H1 (cell line): ENCODE measurements at regions not wholly inside any gene's neighbourhood (a gene's known extent, or its start where the extent isn't known, plus 50 kb on each side); places are given as distances from the start of the nearest gene placed in this dataset.

Source experiments
- CTCF ChIA-PET: fragments of 300-600 bp; sonication (Branson Sonifier 250); formaldehyde crosslinking; loops from one replicate; lab custom pipeline; 2021; ENCODE audit not compliant: partially characterized antibody; lab: Charles Lee
- POLR2A ChIA-PET: fragments of 300-600 bp; sonication (Branson Sonifier 250); formaldehyde crosslinking; loops from one replicate; lab custom pipeline; 2021; ENCODE audit warnings: inconsistent platforms; ENCODE audit not compliant: partially characterized antibody; lab: Charles Lee
- DNase-seq, 2 experiments: peaks; one replicate each; pipeline versions ENCODE4 v3.0.0 to v3.0.0-alpha.2; 2010 to 2022; ENCODE audit warnings: low spot score in 2 of 2, low read depth in 1 of 2, mixed read lengths in 1 of 2
- FAIRE-seq: peaks from 2 replicates; lab custom pipeline; 2011; peaks lifted over from hg19 to GRCh38; lab: Jason Lieb, UNC
- H2AFZ ChIP-seq: 2 replicates; pipeline ENCODE4 v1.8.1; 2012; ENCODE audit warnings: low read length, inconsistent platforms
- H2AK5ac ChIP-seq: 2 replicates; pipeline ENCODE4 v1.6.1; 2013; ENCODE audit warnings: low read depth, low read length
- H2BK120ac ChIP-seq: replicated peaks from 2 replicates; pipeline ENCODE3; 2013; ENCODE audit warnings: low read depth, low read length, inconsistent platforms
- H2BK12ac ChIP-seq: 2 replicates; pipeline ENCODE4 v1.6.1; 2013; ENCODE audit warnings: low read depth, low read length
- H2BK15ac ChIP-seq: 2 replicates; pipeline ENCODE4 v1.6.1; 2013; ENCODE audit warnings: low read length
- H2BK20ac ChIP-seq: 2 replicates; pipeline ENCODE4 v1.6.1; 2013; ENCODE audit warnings: low read length
- H2BK5ac ChIP-seq: 2 replicates; pipeline ENCODE4 v1.6.1; 2013; ENCODE audit warnings: low read depth, low read length
- H3K14ac ChIP-seq: 2 replicates; pipeline ENCODE4 v1.6.1; 2013; ENCODE audit warnings: inconsistent platforms; ENCODE audit not compliant: insufficient read length
- H3K18ac ChIP-seq: 2 replicates; pipeline ENCODE4 v1.6.1; 2013; ENCODE audit warnings: low read length; ENCODE audit errors: extremely low read depth
- H3K23ac ChIP-seq: 2 replicates; pipeline ENCODE4 v1.6.1; 2013; ENCODE audit warnings: inconsistent platforms; ENCODE audit not compliant: insufficient read length
- H3K23me2 ChIP-seq: 2 replicates; pipeline ENCODE4 v1.6.1; 2013; ENCODE audit warnings: low read depth, low read length
- H3K27ac ChIP-seq: 2 replicates; pipeline ENCODE4 v1.6.1; 2011; ENCODE audit warnings: low read depth, low read length, inconsistent platforms
- H3K27me3 ChIP-seq, 4 experiments: replicated peaks in 1 of 4; 1 replicate in 1 of 4; 2 replicates in 3 of 4; pipeline versions ENCODE4 v1.6.1 to v1.8.1; 2011 to 2013; ENCODE audit warnings: low read length in 3 of 4, mild to moderate bottlenecking in 3 of 4, inconsistent platforms in 2 of 4, mixed read lengths in 2 of 4, moderate library complexity in 1 of 4; ENCODE audit not compliant: control insufficient read depth in 3 of 4, insufficient read depth in 3 of 4; ENCODE audit errors: extremely low read depth in 1 of 4
- H3K36me3 ChIP-seq, 4 experiments: 2 replicates each; pipeline versions ENCODE4 v1.6.1 to v1.8.1; 2011 to 2013; ENCODE audit warnings: mild to moderate bottlenecking in 4 of 4, low read length in 3 of 4, moderate library complexity in 2 of 4, control low read depth in 1 of 4, inconsistent platforms in 1 of 4; ENCODE audit not compliant: insufficient read depth in 4 of 4, control insufficient read depth in 2 of 4
- H3K4ac ChIP-seq: replicated peaks from 2 replicates; pipeline ENCODE3; 2013; ENCODE audit warnings: low read length, low read depth, mixed read lengths, inconsistent platforms; ENCODE audit not compliant: insufficient read length
- H3K4me1 ChIP-seq, 4 experiments: replicated peaks in 1 of 4; 1 replicate in 1 of 4; 2 replicates in 3 of 4; pipeline versions ENCODE4 v1.6.1 to v1.8.1; 2011 to 2013; ENCODE audit warnings: low read length in 3 of 4, inconsistent platforms in 2 of 4, mixed read lengths in 1 of 4; ENCODE audit not compliant: insufficient read depth in 4 of 4, control insufficient read depth in 3 of 4
- H3K4me2 ChIP-seq, 2 experiments: 2 replicates each; pipeline versions ENCODE4 v1.6.1 to v1.8.1; 2011 to 2013; ENCODE audit warnings: low read depth in 2 of 2, low read length in 2 of 2, control low read depth in 1 of 2, inconsistent platforms in 1 of 2, mild to moderate bottlenecking in 1 of 2; ENCODE audit not compliant: insufficient read depth in 1 of 2
- H3K4me3 ChIP-seq, 4 experiments: fragments of 200-600, 300-600 bp in 1 of 4; sonication (generic), shearing (Covaris generic), sonication (Bioruptor Twin) in 1 of 4; 2 replicates each; pipeline versions ENCODE4 v1.5.1 to v1.8.1; 2011 to 2016; ENCODE audit warnings: low read length in 4 of 4, low read depth in 3 of 4, control low read depth in 2 of 4, inconsistent platforms in 2 of 4, mild to moderate bottlenecking in 2 of 4, mixed read lengths in 1 of 4, moderate library complexity in 1 of 4; ENCODE audit not compliant: insufficient read depth in 2 of 4; ENCODE audit errors: extremely low read depth in 1 of 4
- H3K56ac ChIP-seq: replicated peaks from 2 replicates; pipeline ENCODE3; 2013; ENCODE audit warnings: low read depth, mild to moderate bottlenecking, mixed read lengths, low read length, inconsistent platforms; ENCODE audit not compliant: insufficient read length
- H3K79me1 ChIP-seq: 2 replicates; pipeline ENCODE4 v1.6.1; 2013; ENCODE audit warnings: low read depth, low read length, control low read depth
- H3K79me2 ChIP-seq, 2 experiments: 2 replicates each; pipeline versions ENCODE4 v1.6.1 to v1.8.1; 2012 to 2013; ENCODE audit warnings: low read length in 2 of 2, mild to moderate bottlenecking in 2 of 2, inconsistent platforms in 1 of 2; ENCODE audit not compliant: insufficient read depth in 2 of 2, control insufficient read depth in 1 of 2
- H3K9ac ChIP-seq, 4 experiments: replicated peaks in 1 of 4; 1 replicate in 1 of 4; 2 replicates in 3 of 4; pipeline versions ENCODE4 v1.6.1 to v1.8.1; 2011 to 2013; ENCODE audit warnings: low read depth in 3 of 4, low read length in 3 of 4, control low read depth in 2 of 4, mild to moderate bottlenecking in 2 of 4, moderate library complexity in 2 of 4, inconsistent platforms in 1 of 4; ENCODE audit errors: extremely low read depth in 1 of 4
- H3K9me3 ChIP-seq, 2 experiments: 2 replicates each; pipeline versions ENCODE4 v1.6.1 to v1.8.1; 2012 to 2013; ENCODE audit warnings: mild to moderate bottlenecking in 2 of 2, moderate library complexity in 2 of 2, control low read depth in 1 of 2, inconsistent platforms in 1 of 2, low read depth in 1 of 2, low read length in 1 of 2, mixed read lengths in 1 of 2; ENCODE audit not compliant: insufficient read depth in 2 of 2
- H4K20me1 ChIP-seq, 2 experiments: replicated peaks in 1 of 2; 2 replicates each; pipeline versions ENCODE3 to v1.8.1; 2011 to 2013; ENCODE audit warnings: inconsistent platforms in 2 of 2, low read length in 2 of 2, mild to moderate bottlenecking in 1 of 2; ENCODE audit not compliant: insufficient read depth in 2 of 2, control insufficient read depth in 1 of 2
- H4K5ac ChIP-seq: 2 replicates; pipeline ENCODE4 v1.6.1; 2013; ENCODE audit warnings: low read length, low read depth, mixed read lengths, inconsistent platforms; ENCODE audit not compliant: insufficient read length
- H4K8ac ChIP-seq: 2 replicates; pipeline ENCODE4 v1.8.0; 2013; ENCODE audit warnings: mild to moderate bottlenecking, moderate library complexity, low read length, inconsistent platforms; ENCODE audit not compliant: insufficient read depth; ENCODE audit errors: extremely low read depth
- H4K91ac ChIP-seq: replicated peaks from 2 replicates; pipeline ENCODE3; 2013; ENCODE audit warnings: low read length, mixed read lengths, inconsistent platforms; ENCODE audit not compliant: insufficient read length
- CHD2 ChIP-seq: IDR thresholded peaks from 2 replicates; pipeline ENCODE4 v1.6.1; 2012; ENCODE audit warnings: low read length, improper control_type of control experiment
- EP300 ChIP-seq, 2 experiments: IDR thresholded peaks; 1 replicate in 1 of 2; 2 replicates in 1 of 2; pipeline ENCODE4 v1.6.1; 2011 to 2012; ENCODE audit warnings: low read depth in 2 of 2, low read length in 2 of 2, mild to moderate bottlenecking in 2 of 2, borderline replicate concordance in 1 of 2, inconsistent platforms in 1 of 2, moderate library complexity in 1 of 2
- EZH2 ChIP-seq: fragments of 200-600 bp; sonication (generic); IDR thresholded peaks from 2 replicates; pipeline ENCODE4 v1.7.1; 2012; ENCODE audit warnings: low read depth, mild to moderate bottlenecking, moderate library complexity, low read length, inconsistent platforms; ENCODE audit not compliant: severe bottlenecking
- KDM4A ChIP-seq: IDR thresholded peaks from one replicate; pipeline ENCODE4 v1.7.1; 2012; ENCODE audit warnings: low read depth, mild to moderate bottlenecking, moderate library complexity, low read length, inconsistent platforms; ENCODE audit not compliant: severe bottlenecking
- RFX5 ChIP-seq: IDR thresholded peaks from 2 replicates; pipeline ENCODE4 v1.6.1; 2011; ENCODE audit warnings: low read depth, low read length, improper control_type of control experiment, borderline replicate concordance
- TCF12 ChIP-seq: IDR thresholded peaks from 2 replicates; pipeline ENCODE4 v1.6.1; 2011; ENCODE audit warnings: low read depth, mild to moderate bottlenecking, low read length
- TEAD4 ChIP-seq: IDR thresholded peaks from 2 replicates; pipeline ENCODE4 v1.6.1; 2012; ENCODE audit warnings: low read depth, low read length, inconsistent platforms, mixed read lengths
- WGBS, 2 experiments: shearing (Covaris generic) in 1 of 2; methylation state at CpG; one replicate each; pipeline versions ENCODE4 v1.1.6 to v1.1.7; 2013 to 2015; ENCODE audit warnings: low lambda C conversion rate in 2 of 2, mixed read lengths in 2 of 2, inconsistent platforms in 1 of 2, low coverage in 1 of 2, missing lambda C conversion rate in 1 of 2; ENCODE audit not compliant: insufficient replicate concordance in 2 of 2, insufficient coverage in 1 of 2, insufficient read length in 1 of 2; ENCODE audit errors: extremely low coverage in 1 of 2, missing lambda C conversion rate in 1 of 2; 5-methylcytosine and 5-hydroxymethylcytosine counted together

- POLR2A ChIA-PET, result no interaction called here
- Histone ChIP-seq H2BK12ac (no peak overlapping the region), H2BK20ac (no peak overlapping the region), H3K18ac (no peak overlapping the region), H3K56ac (no peak overlapping the region), H2AFZ (no peak overlapping the region), H4K20me1 (no peaks in the 10 kb centered on the region), H3K27me3 (no peaks in the 10 kb centered on the region), H3K79me2 (no peaks in the 10 kb centered on the region), H3K4me2 (no peak overlapping the region), H2BK120ac (no peak overlapping the region), H3K14ac (no peak overlapping the region), H2AK5ac (no peak overlapping the region), H3K23ac (no peak overlapping the region), H4K91ac (no peak overlapping the region), H3K79me1 (no peaks in the 10 kb centered on the region)
- FAIRE-seq (no peak), DNase-seq (no peak)
- 91% methylated on average over 1 of the region's 1 CpG; no CpG with 5 or more reads in 1 of the 2 experiments for WGBS, 2 experiments
- CTCF ChIA-PET, result no interaction called here
- no peak for TF ChIP-seq CHD2
- TF ChIP-seq EZH2, result no peak
- TF ChIP-seq EP300 (IDR thresholded peaks at IDR 0.05; ENCODE audit: borderline replicate concordance in 1 of 2, low read depth in 2 of 2, low read length in 2 of 2), result no peak
- no peak for TF ChIP-seq RFX5
- TF ChIP-seq KDM4A, result no peak
- TF ChIP-seq TEAD4, result no peak
- TF ChIP-seq TCF12, result no peak
- TF ChIP-seq, all 59 proteins: peak for 0
- no peaks in the 10 kb centered on the region for H3K36me3 ChIP-seq
- H3K27ac ChIP-seq, result no peak overlapping the region
- H2BK15ac ChIP-seq, result no peak overlapping the region
- H3K4me1 ChIP-seq, result no peaks in the 10 kb centered on the region
- no peak overlapping the region for H4K8ac ChIP-seq
- H2BK5ac ChIP-seq, result no peak overlapping the region
- no peak overlapping the region for H3K9ac ChIP-seq
- no peak overlapping the region for H3K4ac ChIP-seq
- H4K5ac ChIP-seq, result no peak overlapping the region
- no peak overlapping the region for H3K4me3 ChIP-seq
- H3K23me2 ChIP-seq, result no peaks in the 10 kb centered on the region
- H3K9me3 ChIP-seq, result no peaks in the 10 kb centered on the region
These were observed 1055.4 kb downstream of the TBL1XR1 start for GRCh38 chr3:176141837-176142236.
